Mesodermal cell (in vitro differentiated cells): ENCODE measurements at regions not wholly inside any gene's neighbourhood (a gene's known extent, or its start where the extent isn't known, plus 50 kb on each side); places are given as distances from the start of the nearest gene placed in this dataset.

ENCODE experiments used
- H3K27ac ChIP-seq: 2 replicates; pipeline ENCODE4 v1.7.0; 2013; ENCODE audit warnings: mild to moderate bottlenecking, low read depth, low read length, moderate library complexity; ENCODE audit not compliant: severe bottlenecking
- H3K36me3 ChIP-seq: 2 replicates; pipeline ENCODE4 v1.7.1; 2013; ENCODE audit warnings: mild to moderate bottlenecking, low read length, moderate library complexity; ENCODE audit not compliant: control insufficient read depth, insufficient read depth
- H3K4me1 ChIP-seq: one replicate; pipeline ENCODE4 v1.7.1; 2013; ENCODE audit warnings: mild to moderate bottlenecking, low read length; ENCODE audit not compliant: insufficient read depth, control insufficient read depth, poor library complexity, severe bottlenecking
- H3K4me3 ChIP-seq: 2 replicates; pipeline ENCODE4 v1.7.0; 2013; ENCODE audit warnings: low read length, control low read depth, mild to moderate bottlenecking; ENCODE audit not compliant: insufficient read depth, poor library complexity, severe bottlenecking; ENCODE audit errors: extremely low read depth
- H3K9me3 ChIP-seq: 2 replicates; pipeline ENCODE4 v1.7.1; 2013; ENCODE audit warnings: mild to moderate bottlenecking, low read length, moderate library complexity; ENCODE audit not compliant: control insufficient read depth
- WGBS, 2 experiments: methylation state at CpG; one replicate each; pipeline ENCODE4 v1.1.5; 2013; ENCODE audit warnings: missing lambda C conversion rate in 2 of 2; ENCODE audit not compliant: insufficient coverage in 2 of 2; 5-methylcytosine and 5-hydroxymethylcytosine counted together

- Histone ChIP-seq H3K9me3 (no peaks in the 10 kb centered on the region), H3K4me1 (no peaks in the 10 kb centered on the region), H3K36me3 (no peaks in the 10 kb centered on the region), H3K4me3 (no peak overlapping the region), H3K27ac (no peak overlapping the region)
- WGBS, 2 experiments: no CpG with 5 or more reads among the region's 1 CpG
Measured at GRCh38 chrX:44096666-44097065, 123.5 kb upstream of the NDP start.

DNA sequence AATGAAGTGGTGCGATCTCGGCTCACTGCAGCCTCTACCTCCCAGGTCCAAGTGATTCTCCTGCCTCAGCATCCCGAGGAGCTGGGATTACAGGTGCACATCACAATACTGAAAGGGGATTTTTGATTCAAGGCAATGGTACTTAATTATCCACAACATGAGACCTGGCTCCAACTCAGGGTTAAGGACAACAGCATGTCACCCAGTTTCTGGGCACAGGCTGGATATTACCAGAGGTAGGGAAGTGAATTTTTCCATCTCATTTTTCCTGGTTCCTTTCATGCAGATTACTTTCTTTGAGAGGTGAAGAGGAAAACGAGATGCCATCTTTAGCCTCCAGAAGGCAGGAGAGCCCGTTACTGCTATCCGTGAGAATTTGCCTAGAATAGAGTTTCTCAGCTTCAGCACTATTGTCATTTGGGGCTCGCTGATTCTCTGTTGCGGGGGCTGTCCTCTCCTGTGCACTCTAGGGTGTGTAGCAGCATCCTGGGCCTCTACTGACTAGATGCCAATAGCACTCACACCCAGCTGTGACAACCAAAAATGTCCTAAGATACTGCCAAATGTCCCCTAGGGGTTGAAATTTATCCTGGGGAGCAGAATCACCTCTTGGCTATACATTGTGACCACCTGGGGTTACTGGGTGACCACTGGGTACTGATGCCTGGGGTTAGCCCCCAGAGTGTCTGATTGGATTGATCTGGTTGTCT lies 121.8 kb upstream of the NDP start:
- Histone ChIP-seq H3K4me3 (no peak overlapping the region), H3K9me3 (no peaks in the 10 kb centered on the region), H3K27ac (no peak overlapping the region), H3K36me3 (no peaks in the 10 kb centered on the region), H3K4me1 (no peaks in the 10 kb centered on the region)
- 100% methylated on average over 2 of the region's 8 CpGs; no CpG with 5 or more reads in 1 of the 2 experiments for WGBS, 2 experiments

- Histone ChIP-seq H3K36me3 (no peaks in the 10 kb centered on the region), H3K27ac (no peak overlapping the region), H3K4me1 (no peaks in the 10 kb centered on the region), H3K4me3 (no peak overlapping the region), H3K9me3 (no peaks in the 10 kb centered on the region)
- 94% methylated on average over 2 of the region's 3 CpGs; no CpG with 5 or more reads in 1 of the 2 experiments for WGBS, 2 experiments
Measured at GRCh38 chrX:44093431-44093830, 120.2 kb upstream of the NDP start.

DNA sequence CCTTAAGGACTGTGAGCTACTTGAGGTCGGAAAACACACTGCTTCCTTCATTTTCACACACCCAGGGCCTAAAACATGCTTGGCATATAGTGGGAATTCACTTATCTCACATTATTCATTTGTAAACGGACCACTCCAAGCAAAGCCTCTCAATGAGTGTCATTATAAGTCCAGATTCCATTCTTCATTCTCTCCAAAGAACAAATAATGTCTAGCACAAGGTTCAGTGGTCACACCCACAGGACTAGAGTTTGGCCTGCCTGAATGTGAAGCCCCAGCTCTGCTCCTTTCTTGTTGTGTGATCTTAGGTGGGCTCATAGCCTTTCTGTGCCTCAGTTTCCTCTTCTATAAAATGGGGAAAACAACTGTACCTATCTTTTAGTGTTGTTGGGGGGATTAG lies 119.6 kb upstream of the NDP start:
- Histone ChIP-seq H3K4me3 (no peak overlapping the region), H3K27ac (no peak overlapping the region), H3K9me3 (no peaks in the 10 kb centered on the region), H3K4me1 (no peaks in the 10 kb centered on the region), H3K36me3 (no peaks in the 10 kb centered on the region)
- WGBS, 2 experiments: 80 to 83% methylated on average over 1 of the region's 2 CpGs

DNA sequence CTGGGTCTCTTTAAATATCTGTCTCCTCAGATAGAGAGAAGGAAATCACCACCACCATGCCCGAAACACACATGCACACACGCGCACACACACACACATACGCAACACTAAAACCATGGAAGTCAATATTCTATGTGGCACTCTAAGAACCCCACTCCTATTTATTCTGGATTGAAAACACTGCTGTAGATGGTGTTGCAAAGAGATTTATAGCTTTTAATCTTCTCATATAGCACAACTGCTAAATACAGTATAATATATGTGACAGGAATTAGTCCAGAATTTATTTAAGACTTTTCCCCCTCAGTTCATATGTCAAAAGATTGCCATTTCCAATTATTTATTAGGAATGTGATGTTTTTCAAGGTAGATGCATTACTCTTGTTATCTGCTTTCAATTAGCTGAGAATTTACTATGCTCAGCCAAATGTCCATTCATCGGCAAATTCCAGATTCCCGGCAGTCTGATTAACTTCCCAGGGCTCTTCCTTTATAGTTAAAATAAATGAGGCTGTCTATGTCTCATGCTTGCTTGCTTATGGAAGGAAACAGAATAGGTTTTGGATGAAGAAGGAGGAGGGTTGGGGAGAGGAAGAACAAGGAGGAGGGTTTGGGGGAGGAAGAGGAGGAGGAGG lies 115.4 kb upstream of the NDP start:
- H3K27ac ChIP-seq: no peak overlapping the region
- H3K4me3 ChIP-seq: no peak overlapping the region
- H3K9me3 ChIP-seq: no peaks in the 10 kb centered on the region
- no peaks in the 10 kb centered on the region for H3K4me1 ChIP-seq
- WGBS, 2 experiments: no CpG with 5 or more reads among the region's 6 CpGs
- no peaks in the 10 kb centered on the region for H3K36me3 ChIP-seq

DNA sequence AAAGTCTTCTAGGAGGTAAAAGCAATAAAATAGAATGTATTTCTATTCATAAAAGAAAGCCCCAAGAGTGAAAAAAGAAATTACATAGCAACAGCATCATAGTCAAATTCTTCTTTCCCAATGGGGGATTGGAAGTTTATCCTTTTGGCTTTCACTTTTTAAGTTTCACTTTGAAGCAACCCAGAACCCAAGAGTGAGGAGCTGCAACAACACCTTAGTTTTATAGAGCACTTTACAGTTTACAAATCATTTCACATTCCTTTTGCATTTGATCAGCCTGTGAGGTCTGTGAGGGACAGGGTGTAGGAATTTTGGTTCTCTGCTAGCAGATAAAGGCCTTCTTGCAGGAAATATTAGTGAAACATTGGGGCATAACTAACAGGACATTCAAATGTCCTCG lies 112.0 kb upstream of the NDP start:
- Histone ChIP-seq H3K9me3 (no peaks in the 10 kb centered on the region), H3K4me1 (no peaks in the 10 kb centered on the region), H3K27ac (no peak overlapping the region), H3K4me3 (no peak overlapping the region), H3K36me3 (no peaks in the 10 kb centered on the region)
- 100% methylated on average over 1 of the region's 1 CpG; no CpG with 5 or more reads in 1 of the 2 experiments for WGBS, 2 experiments

- Histone ChIP-seq H3K4me3 (no peak overlapping the region), H3K9me3 (no peaks in the 10 kb centered on the region), H3K27ac (no peak overlapping the region), H3K4me1 (no peaks in the 10 kb centered on the region), H3K36me3 (no peaks in the 10 kb centered on the region)
- no CpG with 5 or more reads among the region's 5 CpGs for WGBS, 2 experiments
Measured at GRCh38 chrX:44082829-44083228, 109.6 kb upstream of the NDP start.

GRCh38 chrX:44080083-44080482 lies 106.9 kb upstream of the NDP start:
- Histone ChIP-seq H3K36me3 (no peaks in the 10 kb centered on the region), H3K27ac (no peak overlapping the region), H3K4me3 (no peak overlapping the region), H3K4me1 (no peaks in the 10 kb centered on the region), H3K9me3 (no peaks in the 10 kb centered on the region)
- WGBS, 2 experiments: 100% methylated on average over 1 of the region's 7 CpGs; no CpG with 5 or more reads in 1 of the 2 experiments

DNA sequence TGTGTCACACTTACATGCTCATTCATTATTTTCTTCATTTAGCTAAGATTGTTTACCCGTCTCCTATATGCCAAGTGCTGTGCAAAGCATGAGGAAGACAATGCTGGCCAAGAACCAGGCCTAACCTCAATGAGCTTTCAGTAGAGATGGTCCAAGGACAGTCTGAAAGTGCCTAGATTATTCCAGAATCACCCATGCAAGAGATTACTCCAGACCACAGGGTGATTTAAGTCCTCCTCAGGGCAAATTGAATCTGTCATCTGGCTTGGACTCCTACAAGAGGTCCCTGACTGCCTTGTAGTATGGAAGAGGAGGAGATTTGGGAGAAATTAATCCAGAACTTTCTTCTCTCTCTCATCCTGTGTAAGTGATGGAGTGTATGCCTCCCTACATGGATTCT lies 99.4 kb upstream of the NDP start:
- Histone ChIP-seq H3K4me3 (no peak overlapping the region), H3K4me1 (no peaks in the 10 kb centered on the region), H3K9me3 (no peaks in the 10 kb centered on the region), H3K27ac (no peak overlapping the region), H3K36me3 (no peaks in the 10 kb centered on the region)
- 100% methylated on average over 1 of the region's 1 CpG; no CpG with 5 or more reads in 1 of the 2 experiments for WGBS, 2 experiments

DNA sequence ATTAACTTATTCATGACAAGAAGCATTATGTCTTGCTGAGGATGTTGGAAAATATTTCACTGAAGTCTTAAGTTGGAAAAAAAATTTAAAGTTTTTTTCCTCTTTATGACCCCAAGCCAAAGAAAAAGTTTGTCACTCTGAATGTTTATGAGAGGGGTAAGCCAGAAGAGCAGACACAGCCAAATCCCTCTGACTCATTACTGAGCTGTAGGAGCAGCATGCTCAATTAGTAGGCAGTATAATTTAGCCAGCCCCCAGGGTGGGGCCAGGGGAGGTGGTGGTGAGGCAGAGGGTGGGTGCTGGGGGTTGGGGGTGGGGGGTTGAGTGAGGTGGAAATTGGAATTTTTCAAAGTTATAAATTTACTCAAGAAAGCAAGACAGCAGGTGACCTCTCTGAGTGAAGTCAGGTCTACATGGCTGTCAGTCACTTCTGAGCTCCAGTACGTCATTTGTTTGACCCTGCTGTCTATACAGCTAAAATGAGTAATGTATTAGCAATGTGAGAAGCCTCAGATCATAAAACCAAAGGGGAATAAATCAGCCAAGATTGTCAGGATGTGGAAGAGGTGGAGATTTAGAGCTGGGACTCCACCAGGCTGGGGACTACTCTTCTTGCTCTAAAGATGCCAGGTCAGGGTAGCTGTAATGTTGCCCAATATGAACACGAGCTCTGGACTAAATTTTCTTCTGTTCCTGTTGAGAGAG lies 98.8 kb upstream of the NDP start:
- H3K27ac ChIP-seq: no peak overlapping the region

More for the DNA sequence above, 98.8 kb upstream of the NDP start:
- Histone ChIP-seq H3K36me3 (no peaks in the 10 kb centered on the region), H3K9me3 (no peaks in the 10 kb centered on the region), H3K4me3 (no peak overlapping the region), H3K4me1 (no peaks in the 10 kb centered on the region)
- 80% methylated on average over 1 of the region's 2 CpGs; no CpG with 5 or more reads in 1 of the 2 experiments for WGBS, 2 experiments
